ELR (cell line): ENCODE measurements at regions not wholly inside any gene's neighbourhood (a gene's known extent, or its start where the extent isn't known, plus 50 kb on each side); places are given as distances from the start of the nearest gene placed in this dataset.
"Not testable (repeated sequence)": the region's sequence is repeated elsewhere in the genome, so short reads cannot be mapped to it uniquely, and the experiment has no call there.

Experiments used
- DNase-seq: peaks from one replicate; pipeline ENCODE4 v3.0.0-alpha.2; 2015; ENCODE audit warnings: low read depth

GRCh38 chr2:138931284-138932256, 151.4 kb upstream of the NXPH2 start:
- no peak for DNase-seq

- DNase-seq = no peak
These were observed 150.4 kb upstream of the NXPH2 start for GRCh38 chr2:138930571-138930970.

GRCh38 chr2:138928374-138929021, 148.3 kb upstream of the NXPH2 start:
- no peak for DNase-seq

- peak; percentile 53 for DNase-seq
These were observed 142.9 kb upstream of the NXPH2 start for GRCh38 chr2:138922973-138923563.

- no peak for DNase-seq
These were observed 139.0 kb upstream of the NXPH2 start for GRCh38 chr2:138919120-138919747.

GRCh38 chr2:138910427-138910826, 130.2 kb upstream of the NXPH2 start:
- no peak for DNase-seq

GRCh38 chr2:138906549-138906948, 126.4 kb upstream of the NXPH2 start:
- no peak for DNase-seq

- DNase-seq = no peak
These were observed 122.2 kb upstream of the NXPH2 start for GRCh38 chr2:138902239-138902871.

GRCh38 chr2:138901530-138901929, 121.3 kb upstream of the NXPH2 start:
- no peak for DNase-seq

- DNase-seq = no peak
These were observed 118.7 kb upstream of the NXPH2 start for GRCh38 chr2:138898855-138899254.

- no peak for DNase-seq
These were observed 117.1 kb upstream of the NXPH2 start for GRCh38 chr2:138897274-138897673.

GRCh38 chr2:138893746-138894145, 113.6 kb upstream of the NXPH2 start:
- DNase-seq = no peak

- DNase-seq = no peak
These were observed 100.9 kb upstream of the NXPH2 start for GRCh38 chr2:138881126-138881525.

- no peak for DNase-seq
These were observed 99.7 kb upstream of the NXPH2 start for GRCh38 chr2:138879931-138880330.

GRCh38 chr2:138877421-138877820, 97.2 kb upstream of the NXPH2 start:
- peak; percentile 8 for DNase-seq

- DNase-seq = no peak
These were observed 94.1 kb upstream of the NXPH2 start for GRCh38 chr2:138874251-138874650.

GRCh38 chr2:138872116-138872515, 91.9 kb upstream of the NXPH2 start:
- not testable (repeated sequence) for DNase-seq

GRCh38 chr2:138871312-138871711, 91.1 kb upstream of the NXPH2 start:
- no peak for DNase-seq

- DNase-seq = no peak
These were observed 87.2 kb upstream of the NXPH2 start for GRCh38 chr2:138867341-138867740.

- no peak for DNase-seq
These were observed 86.6 kb upstream of the NXPH2 start for GRCh38 chr2:138866797-138867196.

GRCh38 chr2:138853761-138854160, 73.6 kb upstream of the NXPH2 start:
- DNase-seq = no peak

GRCh38 chr2:138853296-138853695, 73.1 kb upstream of the NXPH2 start:
- no peak for DNase-seq
